ENCODE measurements at regions not wholly inside any gene's neighbourhood (a gene's known extent, or its start where the extent isn't known, plus 50 kb on each side); places are given as distances from the start of the nearest gene placed in this dataset.

DNA sequence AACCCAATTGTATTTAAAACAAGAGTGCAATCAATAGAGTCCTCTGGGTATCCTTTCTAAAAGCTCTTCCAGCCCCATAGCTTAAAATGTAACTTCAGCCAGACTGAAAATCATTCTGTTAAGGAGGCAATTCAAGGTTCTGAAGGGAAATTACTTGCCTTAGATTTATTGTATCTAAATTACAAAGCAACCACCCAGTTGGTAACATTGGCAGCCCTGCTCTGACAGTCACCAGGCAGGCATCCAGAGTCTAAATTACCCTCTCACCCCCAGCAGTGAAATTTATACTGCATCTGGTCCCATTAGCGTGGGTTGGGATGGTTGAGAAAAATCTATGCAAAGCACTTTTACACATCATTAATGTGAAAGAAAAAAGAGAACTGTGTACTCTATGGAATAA lies 514.7 kb downstream of the MTRR start:
- no peaks in the 10 kb centered on the region for H3K79me2 ChIP-seq (ENCODE audit: control insufficient read depth in 1 of 2, insufficient read depth in 2 of 2, low read length in 2 of 2)
- H4K91ac ChIP-seq (replicated peaks; ENCODE audit: insufficient read length, low read length), result no peak overlapping the region
- H2BK12ac ChIP-seq (ENCODE audit: low read depth, low read length), result no peak overlapping the region
- CTCF ChIA-PET (ENCODE audit: partially characterized antibody), result interaction anchor here (0.6 to 1.1 kb wide), 2 partner anchors 10 to 90 kb away, joined by 3 read pairs; no protein-coding TSS in a partner anchor
- 89% methylated on average over 1 of the region's 1 CpG; no CpG with 5 or more reads in 1 of the 2 experiments for WGBS, 2 experiments (ENCODE audit: extremely low coverage in 1 of 2, insufficient coverage in 1 of 2, insufficient read length in 1 of 2, insufficient replicate concordance in 2 of 2, low coverage in 1 of 2, low lambda C conversion rate in 2 of 2, missing lambda C conversion rate in 1 of 2)
- H3K4me1 ChIP-seq (replicated peaks in 1 of 4; ENCODE audit: control insufficient read depth in 3 of 4, insufficient read depth in 4 of 4, low read length in 3 of 4), result no peaks in the 10 kb centered on the region
- no peak overlapping the region for H3K56ac ChIP-seq (replicated peaks; ENCODE audit: insufficient read length, low read depth, low read length)
- H3K27me3 ChIP-seq (replicated peaks in 1 of 4; ENCODE audit: control insufficient read depth in 3 of 4, extremely low read depth in 1 of 4, insufficient read depth in 3 of 4, low read length in 3 of 4), result no peaks in the 10 kb centered on the region
- H2AFZ ChIP-seq (ENCODE audit: low read length), result no peak overlapping the region
- no peaks in the 10 kb centered on the region for H4K20me1 ChIP-seq (replicated peaks in 1 of 2; ENCODE audit: control insufficient read depth in 1 of 2, insufficient read depth in 2 of 2, low read length in 2 of 2)
- H3K36me3 ChIP-seq (ENCODE audit: control insufficient read depth in 2 of 4, insufficient read depth in 4 of 4, low read length in 3 of 4), result no peaks in the 10 kb centered on the region
- no peaks in the 10 kb centered on the region for H3K9me3 ChIP-seq (ENCODE audit: insufficient read depth in 2 of 2, low read depth in 1 of 2, low read length in 1 of 2)
- no peaks in the 10 kb centered on the region for H3K79me1 ChIP-seq (ENCODE audit: low read depth, low read length)
- H4K8ac ChIP-seq (ENCODE audit: extremely low read depth, insufficient read depth, low read length), result no peak overlapping the region
- FAIRE-seq (no peak), DNase-seq (ENCODE audit: low read depth in 1 of 2, low spot score in 2 of 2) (no peak)
- H3K23me2 ChIP-seq (ENCODE audit: low read depth, low read length), result no peaks in the 10 kb centered on the region
- no peak overlapping the region for H3K23ac ChIP-seq (ENCODE audit: insufficient read length)
- no peak overlapping the region for H2AK5ac ChIP-seq (ENCODE audit: low read depth, low read length)
- no peak overlapping the region for H3K9ac ChIP-seq (replicated peaks in 1 of 4; ENCODE audit: extremely low read depth in 1 of 4, low read depth in 3 of 4, low read length in 3 of 4)
- H2BK15ac ChIP-seq (ENCODE audit: low read length), result no peak overlapping the region
- no peak overlapping the region for H3K14ac ChIP-seq (ENCODE audit: insufficient read length)
- H3K4me3 ChIP-seq (ENCODE audit: extremely low read depth in 1 of 4, insufficient read depth in 2 of 4, low read depth in 3 of 4, low read length in 4 of 4), result no peak overlapping the region
- no peak overlapping the region for H3K18ac ChIP-seq (ENCODE audit: extremely low read depth, low read length)
- H4K5ac ChIP-seq (ENCODE audit: insufficient read length, low read depth, low read length), result no peak overlapping the region
- H3K4ac ChIP-seq (replicated peaks; ENCODE audit: insufficient read length, low read depth, low read length), result no peak overlapping the region
- H2BK20ac ChIP-seq (ENCODE audit: low read length), result no peak overlapping the region
- H3K27ac ChIP-seq (ENCODE audit: low read depth, low read length), result no peak overlapping the region
- no peak overlapping the region for H2BK120ac ChIP-seq (replicated peaks; ENCODE audit: low read depth, low read length)
- H3K4me2 ChIP-seq (ENCODE audit: insufficient read depth in 1 of 2, low read depth in 2 of 2, low read length in 2 of 2), result no peak overlapping the region
- no peak overlapping the region for H2BK5ac ChIP-seq (ENCODE audit: low read depth, low read length)
- POLR2A ChIA-PET (ENCODE audit: partially characterized antibody), result no interaction called here
- no peak for TF ChIP-seq JUN (IDR thresholded peaks at IDR 0.05; ENCODE audit: low read depth, low read length)
- no peak for TF ChIP-seq CBX5 (IDR thresholded peaks at IDR 0.05; ENCODE audit: low read depth, low read length)
- no peak for TF ChIP-seq GTF2F1 (IDR thresholded peaks at IDR 0.05; ENCODE audit: borderline replicate concordance, low read depth, low read length)
- TF ChIP-seq RAD21 (IDR thresholded peaks at IDR 0.05 in 1 of 2, conservative IDR thresholded peaks at IDR 0.05 in 1 of 2; ENCODE audit: low read depth in 2 of 2, low read length in 2 of 2), result no peak
- TF ChIP-seq RBBP5 (IDR thresholded peaks at IDR 0.05; ENCODE audit: borderline replicate concordance, low read depth, low read length), result no peak
- no peak for TF ChIP-seq TCF12 (IDR thresholded peaks at IDR 0.05; ENCODE audit: low read depth, low read length)
- no peak for TF ChIP-seq SIN3A (conservative IDR thresholded peaks at IDR 0.05 in 1 of 2, IDR thresholded peaks at IDR 0.05 in 1 of 2; ENCODE audit: low read depth in 1 of 2, low read length in 2 of 2)
- no peak for TF ChIP-seq BACH1 (IDR thresholded peaks at IDR 0.05; ENCODE audit: low read length)
- TF ChIP-seq HDAC6 (IDR thresholded peaks at IDR 0.05; ENCODE audit: low read depth, low read length), result no peak
- no peak for TF ChIP-seq POLR2AphosphoS5 (IDR thresholded peaks at IDR 0.05; ENCODE audit: low read depth, low read length)
- TF ChIP-seq TAF1 (IDR thresholded peaks at IDR 0.05; ENCODE audit: low read depth, low read length), result no peak
- no peak for TF ChIP-seq KDM5A (IDR thresholded peaks at IDR 0.05; ENCODE audit: low read length)
- TF ChIP-seq, protein P1, sequence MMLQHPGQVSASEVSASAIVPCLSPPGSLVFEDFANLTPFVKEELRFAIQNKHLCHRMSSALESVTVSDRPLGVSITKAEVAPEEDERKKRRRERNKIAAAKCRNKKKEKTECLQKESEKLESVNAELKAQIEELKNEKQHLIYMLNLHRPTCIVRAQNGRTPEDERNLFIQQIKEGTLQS (IDR thresholded peaks at IDR 0.05; ENCODE audit: insufficient read depth, low read depth, low read length), result no peak
- TF ChIP-seq, protein P2, sequence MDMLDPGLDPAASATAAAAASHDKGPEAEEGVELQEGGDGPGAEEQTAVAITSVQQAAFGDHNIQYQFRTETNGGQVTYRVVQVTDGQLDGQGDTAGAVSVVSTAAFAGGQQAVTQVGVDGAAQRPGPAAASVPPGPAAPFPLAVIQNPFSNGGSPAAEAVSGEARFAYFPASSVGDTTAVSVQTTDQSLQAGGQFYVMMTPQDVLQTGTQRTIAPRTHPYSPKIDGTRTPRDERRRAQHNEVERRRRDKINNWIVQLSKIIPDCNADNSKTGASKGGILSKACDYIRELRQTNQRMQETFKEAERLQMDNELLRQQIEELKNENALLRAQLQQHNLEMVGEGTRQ (IDR thresholded peaks at IDR 0.05; ENCODE audit: low read length), result no peak

All from H1 (cell line).